ENCODE measurements at regions not wholly inside any gene's neighbourhood (a gene's known extent, or its start where the extent isn't known, plus 50 kb on each side); places are given as distances from the start of the nearest gene placed in this dataset.
"Not testable (repeated sequence)": the region's sequence is repeated elsewhere in the genome, so short reads cannot be mapped to it uniquely, and the experiment has no call there.

GRCh38 chr2:6196449-6196848, 504.3 kb downstream of the SOX11 start:
- Histone ChIP-seq H3K4me1 (no peaks in the 10 kb centered on the region), H3K27me3 (no peaks in the 10 kb centered on the region), H3K36me3 (no peaks in the 10 kb centered on the region), H3K27ac (no peak overlapping the region), H3K9me3 (no peaks in the 10 kb centered on the region), H3K4me3 (no peak overlapping the region)
- DNase-seq = no peak
- WGBS (ENCODE audit: insufficient coverage, low coverage, low lambda C conversion rate, missing lambda C conversion rate) = 50% methylated on average over 1 of the region's 1 CpG
- no peak for ATAC-seq
- intact Hi-C loops (cut with DNase I) = no loop called here
- TF ChIP-seq, protein P1, sequence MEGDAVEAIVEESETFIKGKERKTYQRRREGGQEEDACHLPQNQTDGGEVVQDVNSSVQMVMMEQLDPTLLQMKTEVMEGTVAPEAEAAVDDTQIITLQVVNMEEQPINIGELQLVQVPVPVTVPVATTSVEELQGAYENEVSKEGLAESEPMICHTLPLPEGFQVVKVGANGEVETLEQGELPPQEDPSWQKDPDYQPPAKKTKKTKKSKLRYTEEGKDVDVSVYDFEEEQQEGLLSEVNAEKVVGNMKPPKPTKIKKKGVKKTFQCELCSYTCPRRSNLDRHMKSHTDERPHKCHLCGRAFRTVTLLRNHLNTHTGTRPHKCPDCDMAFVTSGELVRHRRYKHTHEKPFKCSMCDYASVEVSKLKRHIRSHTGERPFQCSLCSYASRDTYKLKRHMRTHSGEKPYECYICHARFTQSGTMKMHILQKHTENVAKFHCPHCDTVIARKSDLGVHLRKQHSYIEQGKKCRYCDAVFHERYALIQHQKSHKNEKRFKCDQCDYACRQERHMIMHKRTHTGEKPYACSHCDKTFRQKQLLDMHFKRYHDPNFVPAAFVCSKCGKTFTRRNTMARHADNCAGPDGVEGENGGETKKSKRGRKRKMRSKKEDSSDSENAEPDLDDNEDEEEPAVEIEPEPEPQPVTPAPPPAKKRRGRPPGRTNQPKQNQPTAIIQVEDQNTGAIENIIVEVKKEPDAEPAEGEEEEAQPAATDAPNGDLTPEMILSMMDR (IDR thresholded peaks at IDR 0.05) = no peak
- no peak for TF ChIP-seq POLR2A (IDR thresholded peaks at IDR 0.05)

- H3K36me3 ChIP-seq; intact Hi-C loops (cut with DNase I); H3K27ac ChIP-seq; H3K4me3 ChIP-seq; H3K9me3 ChIP-seq; H3K27me3 ChIP-seq; DNase-seq; ATAC-seq; H3K4me1 ChIP-seq: not testable (repeated sequence)
- 72% methylated on average over 6 of the region's 6 CpGs for WGBS (ENCODE audit: insufficient coverage, low coverage, low lambda C conversion rate, missing lambda C conversion rate)
Measured at GRCh38 chr2:6198370-6198919, 506.3 kb downstream of the SOX11 start.

DNA sequence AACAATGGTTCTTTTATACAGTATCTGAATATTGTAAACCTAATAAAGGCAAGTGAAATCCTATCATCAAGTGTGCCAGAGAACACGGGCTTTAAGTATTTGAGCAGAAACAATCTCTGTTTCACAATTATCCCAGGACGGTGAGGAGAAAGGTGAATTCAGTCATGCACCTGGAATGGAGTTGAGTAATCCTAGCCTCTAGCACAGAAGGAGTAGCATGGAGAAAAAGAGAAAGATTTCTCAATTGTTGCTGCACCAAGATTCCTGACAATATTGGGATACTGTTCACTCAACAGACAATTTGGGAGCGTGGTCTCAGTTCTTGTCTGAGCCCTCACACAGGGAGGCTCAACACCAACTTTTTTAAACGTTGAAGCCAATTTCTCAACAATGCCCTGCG, 510.6 kb downstream of the SOX11 start:
- Histone ChIP-seq H3K27ac (no peak overlapping the region), H3K27me3 (no peaks in the 10 kb centered on the region), H3K4me3 (no peak overlapping the region), H3K9me3 (no peaks in the 10 kb centered on the region), H3K36me3 (no peaks in the 10 kb centered on the region), H3K4me1 (peaks cover 0 to 13% (median 0%) of the 10 kb centered on the region in 4 donors)
- peak; percentile 54 to 86 (median 76) for ATAC-seq
- DNase-seq = no peak
- intact Hi-C loops (cut with DNase I) = no loop called here
- TF ChIP-seq, protein P1 (IDR thresholded peaks at IDR 0.05) = no peak
- no peak for TF ChIP-seq POLR2A (IDR thresholded peaks at IDR 0.05)
- WGBS (ENCODE audit: insufficient coverage, low coverage, low lambda C conversion rate, missing lambda C conversion rate) = 34% methylated on average over 5 of the region's 5 CpGs

DNA sequence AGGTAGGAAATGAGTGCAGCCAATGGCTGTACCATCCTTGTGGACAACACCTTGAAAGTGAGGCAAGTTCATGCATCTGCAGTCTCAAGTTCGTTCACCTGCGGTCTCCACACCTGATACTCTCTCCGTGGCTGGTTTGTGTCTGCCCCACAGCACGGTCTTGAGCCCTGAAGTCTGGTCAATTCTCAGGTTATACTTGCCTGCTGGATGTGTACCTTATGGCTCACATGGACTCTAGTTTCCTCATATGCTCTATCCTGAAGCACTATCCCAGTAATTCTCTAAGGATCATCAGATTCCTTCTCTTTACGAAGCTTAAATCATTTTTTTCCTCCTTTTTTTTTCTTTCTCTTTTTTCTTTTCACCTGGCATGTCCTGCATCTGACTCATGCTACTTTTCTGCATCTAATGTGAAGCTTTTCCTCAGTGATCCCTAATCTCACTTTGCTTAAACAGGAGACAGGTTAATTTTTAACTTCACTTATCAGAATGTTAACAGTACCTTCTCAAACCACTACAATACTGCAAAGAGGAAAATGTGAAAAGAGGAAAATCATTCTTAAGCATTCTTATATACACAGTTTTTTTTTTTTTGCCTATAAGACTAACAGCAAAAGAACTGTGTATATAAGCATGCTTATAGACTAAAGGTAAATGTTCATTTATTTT, 511.2 kb downstream of the SOX11 start:
- H3K4me1 ChIP-seq = peaks cover 0 to 13% (median 0%) of the 10 kb centered on the region in 4 donors
- no peaks in the 10 kb centered on the region for H3K9me3 ChIP-seq
- no peak overlapping the region for H3K27ac ChIP-seq
- no peak overlapping the region for H3K4me3 ChIP-seq
- no peaks in the 10 kb centered on the region for H3K36me3 ChIP-seq
- intact Hi-C loops (cut with DNase I) = no loop called here
- TF ChIP-seq POLR2A (IDR thresholded peaks at IDR 0.05) = no peak
- TF ChIP-seq, protein P1 (IDR thresholded peaks at IDR 0.05) = no peak
- ATAC-seq = peak; percentile 66 to 94 (median 71)
- DNase-seq = no peak
- H3K27me3 ChIP-seq = no peaks in the 10 kb centered on the region
- 33% methylated on average over 5 of the region's 5 CpGs for WGBS (ENCODE audit: insufficient coverage, low coverage, low lambda C conversion rate, missing lambda C conversion rate)

GRCh38 chr2:6206882-6207281, 514.7 kb downstream of the SOX11 start:
- Histone ChIP-seq H3K36me3 (no peaks in the 10 kb centered on the region), H3K4me1 (peaks cover 0 to 13% (median 0%) of the 10 kb centered on the region in 4 donors), H3K27me3 (no peaks in the 10 kb centered on the region), H3K4me3 (no peak overlapping the region), H3K9me3 (no peaks in the 10 kb centered on the region), H3K27ac (no peak overlapping the region)
- intact Hi-C loops (cut with DNase I) = no loop called here
- TF ChIP-seq, protein P1 (IDR thresholded peaks at IDR 0.05) = no peak
- no peak for TF ChIP-seq POLR2A (IDR thresholded peaks at IDR 0.05)
- WGBS (ENCODE audit: insufficient coverage, low coverage, low lambda C conversion rate, missing lambda C conversion rate) = 65% methylated on average over 8 of the region's 8 CpGs
- DNase-seq = no peak
- ATAC-seq = no peak

Data from right lobe of liver (tissue), 6 donors.